HG03097 (cell line): ENCODE measurements at regions not wholly inside any gene's neighbourhood (a gene's known extent, or its start where the extent isn't known, plus 50 kb on each side); places are given as distances from the start of the nearest gene placed in this dataset.
"Not testable (repeated sequence)": the region's sequence is repeated elsewhere in the genome, so short reads cannot be mapped to it uniquely, and the experiment has no call there.

Experiments used
- ATAC-seq: cut with Tn5 transposase; IDR thresholded peaks from one replicate; pipeline ENCODE4 v1.9.1; 2021; ENCODE audit not compliant: unreplicated experiment, low FRiP score

DNA sequence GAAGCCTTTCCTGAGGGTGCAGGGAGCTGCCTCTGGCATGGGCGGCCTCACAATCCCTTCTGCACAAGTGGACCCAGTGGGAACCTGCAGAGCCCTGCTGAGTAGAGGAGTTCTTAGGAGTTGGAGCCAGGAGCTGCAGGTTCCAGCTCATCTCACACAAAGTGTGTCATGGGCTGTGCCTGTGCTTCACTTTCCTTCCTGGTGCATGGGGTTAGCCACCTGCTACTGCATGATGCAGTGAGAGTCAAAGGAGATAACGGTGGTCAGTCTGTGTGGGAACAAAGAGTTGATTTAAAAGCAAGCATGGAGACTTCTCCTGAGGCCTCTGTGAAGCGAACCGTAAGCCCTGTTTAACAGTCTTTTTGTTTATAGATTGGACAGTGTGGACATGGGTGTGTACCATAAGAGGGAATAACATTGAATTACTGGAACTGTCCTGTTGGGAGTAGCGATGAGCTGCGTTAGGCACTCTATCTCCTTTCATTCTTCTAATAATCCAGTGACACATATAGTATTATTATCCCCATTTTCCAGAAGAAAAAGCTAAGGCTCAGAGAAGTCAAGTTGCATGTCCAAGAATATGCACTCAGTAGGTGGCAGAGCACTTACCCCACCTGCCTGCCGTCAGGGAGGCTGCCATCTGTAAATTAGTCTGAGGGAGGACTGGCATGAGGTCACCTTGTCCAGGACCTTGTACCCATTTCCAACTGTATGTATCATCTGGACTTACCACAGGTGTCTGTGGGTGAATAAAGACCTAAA is 68.7 kb upstream of the PRR23C start:
- no peak for ATAC-seq

- no peak for ATAC-seq
Observed at GRCh38 chr3:139113993-139114375, 69.3 kb upstream of the PRR23C start.

DNA sequence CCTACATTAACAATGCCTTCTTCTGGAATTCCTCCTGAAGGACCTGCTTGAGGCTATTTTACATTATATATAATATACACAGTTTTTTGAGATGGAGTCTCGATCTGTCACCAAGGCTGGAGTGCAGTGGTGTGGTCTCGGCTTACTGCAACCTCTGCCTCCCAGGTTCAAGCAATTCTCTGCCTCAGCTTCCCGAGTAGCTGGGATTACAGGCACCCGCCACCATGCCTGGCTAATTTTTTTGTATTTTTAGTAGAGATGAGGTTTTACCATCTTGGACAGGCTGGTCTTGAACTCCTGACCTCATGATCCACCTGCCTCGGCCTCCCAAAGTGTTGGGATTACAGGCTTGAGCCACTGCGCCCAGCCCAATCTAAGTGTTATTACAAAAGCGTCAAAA is 71.9 kb upstream of the PRR23C start:
- not testable (repeated sequence) for ATAC-seq

- ATAC-seq: no peak
Observed at GRCh38 chr3:139117136-139117675, 72.5 kb upstream of the PRR23C start.

DNA sequence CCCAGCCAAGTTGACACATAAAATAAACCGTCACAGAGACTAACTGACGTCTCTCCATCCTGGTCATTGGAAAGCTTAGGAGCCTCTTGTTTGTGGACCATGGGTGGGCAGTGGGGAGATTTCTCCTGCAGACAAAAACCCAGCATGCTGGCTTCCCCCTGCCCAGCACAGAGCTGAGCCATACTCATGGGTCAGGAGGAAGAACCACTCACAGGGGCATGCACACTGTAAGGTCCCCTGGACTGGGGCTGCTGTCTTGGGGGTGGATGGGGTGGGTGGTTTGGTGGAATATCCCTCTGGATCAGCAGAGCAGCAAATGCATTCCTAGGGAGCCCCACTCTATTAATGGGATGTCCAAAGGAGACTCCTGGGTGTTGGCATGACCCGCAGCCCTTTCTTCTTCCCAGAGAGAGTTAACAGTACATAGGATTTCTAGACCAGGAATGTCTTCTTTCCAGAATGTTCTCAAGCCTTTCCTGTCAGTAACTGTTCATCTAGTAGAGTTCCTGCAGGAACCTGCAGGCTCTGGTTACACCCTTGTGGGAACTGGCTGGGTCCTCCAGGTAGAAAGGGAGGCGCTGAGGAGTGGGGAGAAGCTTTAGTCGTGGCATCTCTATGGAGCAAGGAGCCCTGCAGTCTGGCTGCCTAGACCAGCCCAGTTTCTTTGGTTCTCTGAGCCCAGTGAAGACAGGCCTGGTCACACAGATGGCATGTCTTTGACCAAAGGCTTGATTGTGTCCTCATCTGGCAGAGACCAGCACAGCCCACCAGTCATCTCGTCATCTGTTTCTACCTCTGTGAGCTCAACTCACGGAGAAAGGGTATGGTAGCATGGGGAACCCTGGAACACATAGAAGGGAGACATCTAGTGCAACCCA is 73.4 kb upstream of the PRR23C start:
- ATAC-seq: no peak

- ATAC-seq: no peak
Observed at GRCh38 chr3:139118835-139119234, 74.1 kb upstream of the PRR23C start.

GRCh38 chr3:139119331-139120025 is 74.8 kb upstream of the PRR23C start:
- ATAC-seq: no peak

DNA sequence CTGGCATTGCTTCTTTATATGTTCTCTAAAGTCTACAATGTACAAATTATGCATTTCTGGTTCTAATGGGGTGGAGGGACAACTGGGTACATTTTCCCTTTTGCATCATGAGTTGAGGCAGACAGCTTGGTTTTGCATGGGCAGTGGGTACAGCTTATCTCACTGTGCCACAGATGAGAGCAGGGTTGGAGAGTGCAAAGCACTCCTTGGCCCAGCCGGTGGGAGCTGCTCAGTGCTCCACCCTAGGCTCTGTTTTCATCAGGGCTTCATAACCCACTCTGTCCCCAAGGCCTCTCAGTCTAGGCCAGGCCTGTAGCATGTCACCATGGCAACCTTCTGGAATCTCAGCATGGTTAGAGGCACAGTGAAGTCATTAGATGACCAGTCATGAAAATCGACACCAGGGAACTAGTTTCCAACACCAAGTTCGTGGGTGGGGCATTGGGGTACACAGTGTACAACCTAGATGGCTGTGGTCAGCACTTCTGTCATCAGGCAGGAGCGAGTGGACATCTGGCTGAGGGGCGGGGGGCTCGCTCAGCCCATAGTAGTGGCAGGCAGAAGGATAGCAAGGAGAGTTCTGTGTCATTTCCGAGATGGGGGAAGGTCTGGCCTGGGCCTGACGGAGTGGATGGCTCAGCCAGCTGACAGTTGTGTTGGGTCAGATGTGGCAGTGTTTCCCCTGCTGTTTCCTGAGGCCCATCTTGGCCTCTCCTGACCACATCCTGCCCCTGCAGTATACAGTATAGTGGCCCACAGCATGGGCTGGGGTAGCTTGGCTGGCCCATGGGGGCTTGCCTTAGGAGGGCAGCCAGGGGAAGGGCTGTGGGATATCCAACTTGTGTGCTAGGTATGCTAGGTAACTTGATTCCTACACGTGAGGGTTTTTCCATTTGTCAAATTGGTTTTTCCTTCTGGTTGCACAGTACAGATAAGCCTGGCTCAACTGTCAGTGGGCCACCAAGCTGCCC is 75.7 kb upstream of the PRR23C start:
- no peak for ATAC-seq

DNA sequence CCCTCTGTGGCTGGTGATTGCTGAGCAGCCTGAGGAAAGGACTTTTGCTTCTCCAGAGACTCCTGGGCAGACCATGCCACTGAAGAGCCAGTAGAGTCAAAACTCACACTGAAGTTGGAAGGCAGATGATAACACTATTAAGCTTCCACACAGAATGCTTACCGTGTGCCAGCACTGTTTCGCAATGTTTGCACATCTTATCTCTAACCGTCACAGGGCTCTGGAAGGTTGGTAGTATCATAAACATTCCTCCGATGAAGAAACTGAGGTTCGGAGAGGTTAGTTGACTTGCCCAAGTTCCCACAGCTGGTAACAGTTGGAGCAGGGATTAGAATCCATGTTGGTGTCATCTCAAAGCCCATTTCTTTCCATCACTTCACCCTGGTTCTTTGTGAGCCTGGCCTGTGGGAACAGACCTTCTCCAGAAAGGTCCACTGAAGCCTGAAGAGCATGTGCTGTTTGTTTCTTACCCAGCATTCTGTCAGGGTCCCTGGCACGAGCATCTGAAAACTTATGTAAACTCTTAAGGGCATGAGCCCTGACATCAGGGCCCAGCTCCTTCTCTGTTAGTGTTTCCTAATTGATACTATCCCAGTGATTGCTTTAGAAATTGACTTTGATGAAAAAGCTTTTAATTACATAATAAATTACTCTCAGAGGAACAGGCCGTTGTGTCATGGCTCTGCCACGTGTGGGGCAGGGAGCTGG is 77.0 kb upstream of the PRR23C start:
- ATAC-seq: no peak

GRCh38 chr3:139122221-139122581 is 77.5 kb upstream of the PRR23C start:
- no peak for ATAC-seq

- ATAC-seq: no peak
Observed at GRCh38 chr3:139122612-139123011, 77.9 kb upstream of the PRR23C start.

- ATAC-seq: no peak
Observed at GRCh38 chr3:139123377-139124095, 78.8 kb upstream of the PRR23C start.

DNA sequence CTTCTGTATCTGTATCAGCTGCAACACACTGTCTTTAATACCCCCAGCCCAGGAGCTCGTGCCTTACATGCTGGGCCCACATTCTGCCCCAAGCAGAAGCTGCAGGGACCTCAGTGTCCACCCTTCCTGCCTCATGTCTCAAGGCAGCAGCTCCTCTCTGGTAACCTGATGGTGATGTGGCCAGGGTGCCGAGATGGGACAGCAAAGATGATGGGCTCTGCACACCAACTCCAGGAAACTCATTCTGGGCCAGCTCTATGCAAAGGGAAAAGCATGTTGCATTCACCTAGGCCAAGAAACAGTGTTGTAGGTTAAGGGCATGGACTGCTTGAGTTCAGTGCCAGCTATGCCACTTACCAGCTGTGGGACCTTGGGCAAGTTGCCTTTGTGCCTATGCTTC is 79.5 kb upstream of the PRR23C start:
- ATAC-seq: no peak

- no peak for ATAC-seq
Observed at GRCh38 chr3:139127101-139127500, 82.4 kb upstream of the PRR23C start.

GRCh38 chr3:139127629-139128028 is 82.9 kb upstream of the PRR23C start:
- ATAC-seq: not testable (repeated sequence)

DNA sequence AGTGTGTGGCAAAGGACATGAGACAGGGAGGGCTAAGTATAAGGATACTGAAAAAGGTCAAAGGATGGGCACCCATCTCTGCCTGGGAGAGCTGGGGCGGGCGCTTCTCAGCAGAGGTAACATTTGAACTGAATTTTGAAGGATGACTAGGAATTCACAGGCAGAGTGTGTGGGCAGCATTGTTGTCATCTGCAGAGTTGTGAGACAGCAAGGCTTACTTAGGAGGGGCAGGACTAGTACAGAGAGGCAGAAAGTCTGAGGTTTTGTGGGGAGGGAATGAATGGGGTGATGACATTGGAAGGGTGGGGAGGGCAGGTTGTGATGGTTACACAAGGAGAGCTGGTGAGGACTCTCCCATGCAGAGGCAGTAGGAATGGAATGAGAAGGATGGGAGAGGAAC is 84.1 kb upstream of the PRR23C start:
- ATAC-seq: no peak

DNA sequence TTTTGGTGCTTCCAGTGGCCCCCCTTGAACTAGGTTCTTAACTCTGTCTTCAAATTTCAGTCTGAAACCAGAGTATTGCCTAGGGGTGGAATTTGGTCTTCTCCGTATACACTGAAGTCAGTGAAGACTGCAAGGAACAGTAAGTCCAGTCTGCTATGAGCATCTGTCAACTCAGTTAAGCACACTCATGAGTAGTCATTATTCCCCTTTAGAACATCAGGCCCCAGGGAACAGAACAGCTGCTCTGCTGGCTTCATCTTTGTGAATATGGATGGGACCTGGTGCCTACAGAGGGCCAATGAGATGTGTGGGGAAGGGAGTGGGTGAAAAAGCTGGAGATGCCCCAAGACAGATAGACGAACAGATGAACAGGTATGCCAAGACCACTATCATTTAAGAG is 85.2 kb upstream of the PRR23C start:
- no peak for ATAC-seq

DNA sequence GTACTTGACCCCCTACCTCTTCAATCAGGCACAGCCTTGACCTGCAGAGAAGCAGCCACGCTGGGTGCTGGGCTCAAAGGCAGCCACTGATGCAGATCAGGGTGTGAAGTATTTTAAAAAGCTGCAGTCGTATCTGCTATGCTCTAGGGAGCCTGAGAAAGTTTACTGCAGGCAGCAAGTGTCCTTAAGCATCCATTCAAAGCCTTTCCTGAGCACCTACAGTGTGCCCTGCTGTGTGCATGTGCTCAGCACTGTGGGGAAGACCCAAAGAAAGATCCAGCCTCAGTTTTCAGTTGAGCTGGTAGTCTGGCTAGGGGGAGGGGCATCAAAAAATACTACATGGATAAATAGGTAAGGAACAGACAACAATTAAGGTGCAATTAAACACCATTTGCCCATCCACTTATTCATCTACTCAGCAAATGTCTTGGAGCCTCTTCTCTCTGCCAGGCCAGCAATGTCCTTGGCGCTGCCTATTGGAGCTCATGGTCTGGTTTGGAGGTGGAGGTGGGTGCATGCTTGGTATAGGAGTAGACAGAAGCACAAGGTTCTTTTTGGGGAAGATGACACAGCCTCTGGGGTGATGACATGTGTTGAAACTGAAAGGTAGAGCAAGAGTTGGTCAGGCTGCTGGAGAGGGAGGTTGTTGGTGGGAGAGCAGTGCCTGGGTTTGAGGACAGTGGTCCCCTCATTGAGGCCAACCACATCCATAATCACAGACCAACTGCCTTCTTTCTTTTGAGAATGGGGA is 85.9 kb upstream of the PRR23C start:
- ATAC-seq: no peak
